HUES6 (cell line): ENCODE measurements at regions not wholly inside any gene's neighbourhood (a gene's known extent, or its start where the extent isn't known, plus 50 kb on each side); places are given as distances from the start of the nearest gene placed in this dataset.
"Not testable (repeated sequence)": the region's sequence is repeated elsewhere in the genome, so short reads cannot be mapped to it uniquely, and the experiment has no call there.

Experiments
- H3K27ac ChIP-seq: 2 replicates; pipeline ENCODE4 v1.7.0; 2013; ENCODE audit warnings: low read depth, mild to moderate bottlenecking, low read length, inconsistent platforms
- H3K27me3 ChIP-seq: 2 replicates; pipeline ENCODE4 v1.6.1; 2013; ENCODE audit warnings: low read length; ENCODE audit not compliant: control insufficient read depth, insufficient read depth
- H3K36me3 ChIP-seq: 2 replicates; pipeline ENCODE4 v1.6.1; 2013; ENCODE audit warnings: low read length; ENCODE audit not compliant: control insufficient read depth, insufficient read depth
- H3K4me1 ChIP-seq: 2 replicates; pipeline ENCODE4 v1.6.1; 2013; ENCODE audit warnings: low read length; ENCODE audit not compliant: control insufficient read depth, insufficient read depth
- H3K4me3 ChIP-seq: 2 replicates; pipeline ENCODE4 v1.5.1; 2013; ENCODE audit warnings: low read depth, low read length
- H3K9ac ChIP-seq: one replicate; pipeline ENCODE4 v1.6.1; 2013; ENCODE audit warnings: mild to moderate bottlenecking, low read length
- H3K9me3 ChIP-seq: 2 replicates; pipeline ENCODE4 v1.6.1; 2013; ENCODE audit warnings: low read depth, low read length; ENCODE audit not compliant: control insufficient read depth, insufficient read depth

GRCh38 chr2:65778137-65778536, 345.7 kb upstream of the SPRED2 start:
- Histone ChIP-seq H3K4me3 (no peak overlapping the region), H3K36me3 (no peaks in the 10 kb centered on the region), H3K27ac (no peak overlapping the region), H3K4me1 (no peaks in the 10 kb centered on the region), H3K9me3 (no peaks in the 10 kb centered on the region), H3K9ac (no peak overlapping the region), H3K27me3 (no peaks in the 10 kb centered on the region)

- no peaks in the 10 kb centered on the region for H3K4me1 ChIP-seq
- H3K27me3 ChIP-seq, result no peaks in the 10 kb centered on the region
- H3K9me3 ChIP-seq, result no peaks in the 10 kb centered on the region
- H3K36me3 ChIP-seq, result no peaks in the 10 kb centered on the region
- H3K9ac ChIP-seq, result no peak overlapping the region
- H3K27ac ChIP-seq, result no peak overlapping the region
- H3K4me3 ChIP-seq, result no peak overlapping the region
Measured at GRCh38 chr2:65775839-65776238, 343.4 kb upstream of the SPRED2 start.

GRCh38 chr2:65767946-65768345, 335.5 kb upstream of the SPRED2 start:
- Histone ChIP-seq H3K9me3 (no peaks in the 10 kb centered on the region), H3K27me3 (no peaks in the 10 kb centered on the region), H3K4me3 (no peak overlapping the region), H3K27ac (no peak overlapping the region), H3K36me3 (no peaks in the 10 kb centered on the region), H3K9ac (no peak overlapping the region), H3K4me1 (no peaks in the 10 kb centered on the region)

- Histone ChIP-seq H3K36me3 (no peaks in the 10 kb centered on the region), H3K4me1 (no peaks in the 10 kb centered on the region), H3K27me3 (no peaks in the 10 kb centered on the region), H3K4me3 (no peak overlapping the region), H3K9ac (no peak overlapping the region), H3K9me3 (no peaks in the 10 kb centered on the region), H3K27ac (no peak overlapping the region)
Measured at GRCh38 chr2:65766768-65767267, 334.4 kb upstream of the SPRED2 start.

- Histone ChIP-seq H3K9ac (no peak overlapping the region), H3K9me3 (no peaks in the 10 kb centered on the region)
Measured at GRCh38 chr2:65765376-65765775, 333.0 kb upstream of the SPRED2 start.

GRCh38 chr2:65762068-65762467, 329.7 kb upstream of the SPRED2 start:
- Histone ChIP-seq H3K36me3 (no peaks in the 10 kb centered on the region), H3K9me3 (peaks cover 9% of the 10 kb centered on the region), H3K4me1 (no peaks in the 10 kb centered on the region), H3K27ac (no peak overlapping the region), H3K4me3 (no peak overlapping the region), H3K27me3 (no peaks in the 10 kb centered on the region), H3K9ac (no peak overlapping the region)

More at GRCh38 chr2:65765376-65765775, 333.0 kb upstream of the SPRED2 start:
- no peaks in the 10 kb centered on the region for H3K36me3 ChIP-seq
- no peak overlapping the region for H3K4me3 ChIP-seq
- no peak overlapping the region for H3K27ac ChIP-seq
- no peaks in the 10 kb centered on the region for H3K27me3 ChIP-seq
- no peaks in the 10 kb centered on the region for H3K4me1 ChIP-seq

GRCh38 chr2:65754219-65754618, 321.8 kb upstream of the SPRED2 start:
- Histone ChIP-seq H3K4me1 (no peaks in the 10 kb centered on the region), H3K27ac (no peak overlapping the region), H3K27me3 (no peaks in the 10 kb centered on the region), H3K9ac (no peak overlapping the region), H3K4me3 (no peak overlapping the region), H3K36me3 (no peaks in the 10 kb centered on the region), H3K9me3 (peaks cover 19% of the 10 kb centered on the region)

- peaks cover 7% of the 10 kb centered on the region; the same call in 1 of the 2 replicates for H3K4me1 ChIP-seq
- no peak overlapping the region for H3K4me3 ChIP-seq
- H3K36me3 ChIP-seq, result no peaks in the 10 kb centered on the region
- no peak overlapping the region for H3K9ac ChIP-seq
- peaks cover 3% of the 10 kb centered on the region for H3K9me3 ChIP-seq
- H3K27me3 ChIP-seq, result no peaks in the 10 kb centered on the region
- H3K27ac ChIP-seq, result no peak overlapping the region
Measured at GRCh38 chr2:65751408-65751807, 319.0 kb upstream of the SPRED2 start.

GRCh38 chr2:65749545-65749944, 317.1 kb upstream of the SPRED2 start:
- Histone ChIP-seq H3K4me3 (no peak overlapping the region), H3K27me3 (no peaks in the 10 kb centered on the region), H3K36me3 (no peaks in the 10 kb centered on the region), H3K9me3 (no peaks in the 10 kb centered on the region), H3K27ac (no peak overlapping the region), H3K9ac (no peak overlapping the region), H3K4me1 (peaks cover 7% of the 10 kb centered on the region; the same call in 1 of the 2 replicates)

- H3K36me3 ChIP-seq, H3K9me3 ChIP-seq, H3K4me3 ChIP-seq, H3K4me1 ChIP-seq, H3K9ac ChIP-seq, H3K27me3 ChIP-seq, H3K27ac ChIP-seq: not testable (repeated sequence)
Measured at GRCh38 chr2:65747875-65748274, 315.5 kb upstream of the SPRED2 start.

- Histone ChIP-seq H3K9ac (no peak overlapping the region), H3K4me3 (no peak overlapping the region), H3K4me1 (peaks cover 7% of the 10 kb centered on the region; the same call in 1 of the 2 replicates), H3K36me3 (no peaks in the 10 kb centered on the region), H3K27ac (no peak overlapping the region), H3K9me3 (no peaks in the 10 kb centered on the region), H3K27me3 (no peaks in the 10 kb centered on the region)
Measured at GRCh38 chr2:65746931-65747675, 314.7 kb upstream of the SPRED2 start.
